ENCODE measurements at regions not wholly inside any gene's neighbourhood (a gene's known extent, or its start where the extent isn't known, plus 50 kb on each side); places are given as distances from the start of the nearest gene placed in this dataset.
A peak's percentile ranks its signal among the peaks of the same experiment; 100 is the strongest.

- Mint-ChIP-seq H3K36me3 (ENCODE audit: low read depth) (peaks cover 4% of the 10 kb centered on the region), H3K27ac (ENCODE audit: unreplicated experiment) (no peak overlapping the region), H3K9me3 (no peaks in the 10 kb centered on the region), H3K4me3 (no peak overlapping the region), H3K4me1 (peaks cover 9% of the 10 kb centered on the region), H3K27me3 (ENCODE audit: low read depth) (no peaks in the 10 kb centered on the region)
- TF ChIP-seq, protein P1, sequence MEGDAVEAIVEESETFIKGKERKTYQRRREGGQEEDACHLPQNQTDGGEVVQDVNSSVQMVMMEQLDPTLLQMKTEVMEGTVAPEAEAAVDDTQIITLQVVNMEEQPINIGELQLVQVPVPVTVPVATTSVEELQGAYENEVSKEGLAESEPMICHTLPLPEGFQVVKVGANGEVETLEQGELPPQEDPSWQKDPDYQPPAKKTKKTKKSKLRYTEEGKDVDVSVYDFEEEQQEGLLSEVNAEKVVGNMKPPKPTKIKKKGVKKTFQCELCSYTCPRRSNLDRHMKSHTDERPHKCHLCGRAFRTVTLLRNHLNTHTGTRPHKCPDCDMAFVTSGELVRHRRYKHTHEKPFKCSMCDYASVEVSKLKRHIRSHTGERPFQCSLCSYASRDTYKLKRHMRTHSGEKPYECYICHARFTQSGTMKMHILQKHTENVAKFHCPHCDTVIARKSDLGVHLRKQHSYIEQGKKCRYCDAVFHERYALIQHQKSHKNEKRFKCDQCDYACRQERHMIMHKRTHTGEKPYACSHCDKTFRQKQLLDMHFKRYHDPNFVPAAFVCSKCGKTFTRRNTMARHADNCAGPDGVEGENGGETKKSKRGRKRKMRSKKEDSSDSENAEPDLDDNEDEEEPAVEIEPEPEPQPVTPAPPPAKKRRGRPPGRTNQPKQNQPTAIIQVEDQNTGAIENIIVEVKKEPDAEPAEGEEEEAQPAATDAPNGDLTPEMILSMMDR (conservative IDR thresholded peaks at IDR 0.05): no peak
- DNase-seq (ENCODE audit: low read depth, low spot score): no peak
Measured at GRCh38 chr2:21330786-21331391, 207.1 kb downstream of the TDRD15 start.

DNA sequence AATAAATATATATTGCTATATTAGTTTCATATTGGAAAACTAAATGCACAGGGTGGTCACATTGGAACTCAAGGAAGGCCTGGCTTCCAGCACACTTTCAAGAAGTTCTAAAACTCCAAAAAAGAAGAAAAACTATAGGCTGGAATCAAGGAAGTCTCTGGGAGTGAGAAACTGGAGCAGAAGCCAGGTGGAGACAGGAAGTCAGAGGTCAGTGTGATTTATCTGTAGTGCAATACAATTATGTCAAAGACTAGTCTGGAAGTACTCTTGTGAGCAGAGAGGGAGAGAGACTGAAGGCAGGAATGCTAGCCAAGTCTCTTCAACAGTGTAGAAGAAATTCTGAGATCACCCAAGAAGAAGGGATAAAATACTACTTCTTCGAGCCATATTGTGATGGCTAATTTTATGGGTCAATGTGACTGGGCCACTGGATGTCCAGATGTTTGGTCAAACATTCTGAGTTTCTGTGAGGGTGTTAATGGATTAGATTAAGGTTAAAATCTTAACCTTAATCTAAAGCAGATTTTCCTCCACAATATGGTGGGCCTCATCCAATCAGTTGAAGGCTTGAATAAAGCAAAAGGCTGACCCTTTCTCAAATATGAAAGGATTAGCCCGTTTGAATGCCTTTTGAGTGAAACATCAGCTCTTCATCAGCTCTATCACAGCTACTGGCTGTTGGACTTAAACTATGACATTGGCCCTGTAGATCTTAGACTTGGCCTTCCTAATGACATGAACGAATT is 208.0 kb downstream of the TDRD15 start:
- Mint-ChIP-seq H3K4me1 (peaks cover 9% of the 10 kb centered on the region), H3K27me3 (ENCODE audit: low read depth) (no peaks in the 10 kb centered on the region), H3K4me3 (no peak overlapping the region), H3K36me3 (ENCODE audit: low read depth) (peaks cover 4% of the 10 kb centered on the region), H3K9me3 (no peaks in the 10 kb centered on the region), H3K27ac (ENCODE audit: unreplicated experiment) (no peak overlapping the region)
- TF ChIP-seq, protein P1 (conservative IDR thresholded peaks at IDR 0.05): no peak
- DNase-seq (ENCODE audit: low read depth, low spot score): no peak

DNA sequence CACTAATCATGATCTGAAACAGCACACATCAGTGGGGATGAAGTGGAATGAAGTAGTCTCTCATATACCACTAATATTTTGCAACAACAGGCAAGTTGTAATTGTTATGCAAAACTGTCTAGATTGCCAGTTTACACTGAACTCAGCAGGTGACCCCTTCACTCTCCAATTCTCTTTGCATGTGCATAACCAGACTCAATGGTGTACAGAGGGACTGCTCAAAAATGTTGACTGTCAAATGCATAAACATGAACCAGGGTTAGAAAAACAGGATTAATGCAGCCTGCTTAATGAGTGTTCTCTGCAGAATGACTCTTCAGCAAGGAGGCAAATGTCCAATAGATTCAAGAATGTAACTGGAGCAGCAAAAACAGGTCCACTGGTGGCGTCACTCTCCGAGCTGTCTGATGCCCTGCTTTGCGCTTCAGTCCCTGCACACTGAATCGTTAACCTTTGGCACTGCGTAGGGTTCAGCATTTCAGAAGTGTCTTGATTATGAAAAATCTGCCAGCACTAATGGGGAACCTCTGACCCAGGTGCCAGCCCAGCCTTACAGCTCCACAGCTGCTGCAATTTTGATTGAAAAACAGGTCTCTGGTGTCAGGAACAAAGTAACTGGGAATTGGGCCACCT is 209.3 kb downstream of the TDRD15 start:
- peaks cover 5% of the 10 kb centered on the region for H3K9me3 Mint-ChIP-seq
- DNase-seq (ENCODE audit: low read depth, low spot score): no peak
- TF ChIP-seq, protein P1 (conservative IDR thresholded peaks at IDR 0.05): no peak
- no peaks in the 10 kb centered on the region for H3K27me3 Mint-ChIP-seq (ENCODE audit: low read depth)
- H3K4me1 Mint-ChIP-seq: peaks cover 9% of the 10 kb centered on the region
- H3K27ac Mint-ChIP-seq (ENCODE audit: unreplicated experiment): peak overlapping the region; percentile 68
- no peak overlapping the region for H3K4me3 Mint-ChIP-seq
- H3K36me3 Mint-ChIP-seq (ENCODE audit: low read depth): peaks cover 6% of the 10 kb centered on the region

GRCh38 chr2:21333684-21334083 is 209.9 kb downstream of the TDRD15 start:
- Mint-ChIP-seq H3K4me3 (no peak overlapping the region), H3K4me1 (peaks cover 9% of the 10 kb centered on the region), H3K27ac (ENCODE audit: unreplicated experiment) (peak overlapping the region; percentile 50), H3K9me3 (peaks cover 10% of the 10 kb centered on the region), H3K36me3 (ENCODE audit: low read depth) (peaks cover 6% of the 10 kb centered on the region), H3K27me3 (ENCODE audit: low read depth) (peaks cover 4% of the 10 kb centered on the region)
- TF ChIP-seq, protein P1 (conservative IDR thresholded peaks at IDR 0.05): no peak
- DNase-seq (ENCODE audit: low read depth, low spot score): no peak

DNA sequence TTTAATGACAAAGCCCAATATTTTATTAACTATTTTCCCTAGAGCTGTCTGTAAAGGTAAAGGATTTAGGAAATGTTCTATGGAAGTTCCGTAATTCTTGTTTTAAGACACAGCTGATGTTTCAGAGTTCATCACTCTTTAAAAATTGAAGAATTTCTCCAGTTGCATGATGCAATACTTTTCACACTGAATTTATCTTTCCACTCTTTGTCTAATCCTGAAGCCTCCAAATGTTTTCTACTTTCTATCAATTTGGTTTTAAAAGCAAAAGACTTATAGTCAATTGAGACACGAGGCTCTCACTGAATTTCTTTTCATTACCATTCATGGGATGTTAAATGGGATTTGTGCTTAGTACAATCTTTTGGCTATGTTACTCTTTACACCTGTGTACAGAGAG is 223.2 kb downstream of the TDRD15 start:
- H3K4me3 Mint-ChIP-seq: no peak overlapping the region
- no peak overlapping the region for H3K27ac Mint-ChIP-seq (ENCODE audit: unreplicated experiment)
- no peaks in the 10 kb centered on the region for H3K4me1 Mint-ChIP-seq
- H3K9me3 Mint-ChIP-seq: peaks cover 7% of the 10 kb centered on the region
- TF ChIP-seq, protein P1 (conservative IDR thresholded peaks at IDR 0.05): no peak
- DNase-seq (ENCODE audit: low read depth, low spot score): no peak
- H3K36me3 Mint-ChIP-seq (ENCODE audit: low read depth): no peaks in the 10 kb centered on the region
- peaks cover 4% of the 10 kb centered on the region for H3K27me3 Mint-ChIP-seq (ENCODE audit: low read depth)

All from neural crest cell (in vitro differentiated cells).